ENCODE measurements at regions not wholly inside any gene's neighbourhood (a gene's known extent, or its start where the extent isn't known, plus 50 kb on each side); places are given as distances from the start of the nearest gene placed in this dataset.

DNA sequence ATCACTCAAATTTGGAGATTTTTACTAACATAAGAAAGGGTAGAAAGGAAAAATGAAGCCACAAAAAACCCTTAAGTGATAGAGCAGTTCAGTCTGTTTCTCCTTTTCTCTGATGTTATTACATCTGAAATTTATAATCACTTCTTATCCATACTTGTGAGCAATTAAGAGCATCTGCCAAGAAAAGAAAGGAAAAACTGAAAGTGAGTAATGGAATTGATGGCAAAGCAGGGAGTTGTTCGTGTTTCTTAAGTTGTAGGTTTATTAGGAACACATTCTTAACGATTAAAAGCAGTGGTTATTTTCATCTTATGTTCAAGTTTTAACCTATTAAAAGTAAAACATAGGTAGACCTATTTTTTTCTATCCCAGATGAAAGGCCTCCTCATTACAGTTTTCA is 277.7 kb downstream of the RND3 start:
- TF ChIP-seq POLR2AphosphoS5 (IDR thresholded peaks at IDR 0.05; ENCODE audit: low read depth, low read length): no peak
- TF ChIP-seq ZNF274 (IDR thresholded peaks at IDR 0.05; ENCODE audit: low read depth, low read length): no peak
- TF ChIP-seq TCF7L2 (IDR thresholded peaks at IDR 0.05; ENCODE audit: borderline replicate concordance, extremely low read depth, insufficient read depth, insufficient read length): no peak
- TF ChIP-seq SP1 (IDR thresholded peaks at IDR 0.05; ENCODE audit: low read depth): no peak
- no peak for TF ChIP-seq POLR2A (IDR thresholded peaks at IDR 0.05; ENCODE audit: borderline replicate concordance, extremely low read depth, insufficient read depth, insufficient read length)
- no peak for TF ChIP-seq ZFX (IDR thresholded peaks at IDR 0.05)
- TF ChIP-seq, protein P1, sequence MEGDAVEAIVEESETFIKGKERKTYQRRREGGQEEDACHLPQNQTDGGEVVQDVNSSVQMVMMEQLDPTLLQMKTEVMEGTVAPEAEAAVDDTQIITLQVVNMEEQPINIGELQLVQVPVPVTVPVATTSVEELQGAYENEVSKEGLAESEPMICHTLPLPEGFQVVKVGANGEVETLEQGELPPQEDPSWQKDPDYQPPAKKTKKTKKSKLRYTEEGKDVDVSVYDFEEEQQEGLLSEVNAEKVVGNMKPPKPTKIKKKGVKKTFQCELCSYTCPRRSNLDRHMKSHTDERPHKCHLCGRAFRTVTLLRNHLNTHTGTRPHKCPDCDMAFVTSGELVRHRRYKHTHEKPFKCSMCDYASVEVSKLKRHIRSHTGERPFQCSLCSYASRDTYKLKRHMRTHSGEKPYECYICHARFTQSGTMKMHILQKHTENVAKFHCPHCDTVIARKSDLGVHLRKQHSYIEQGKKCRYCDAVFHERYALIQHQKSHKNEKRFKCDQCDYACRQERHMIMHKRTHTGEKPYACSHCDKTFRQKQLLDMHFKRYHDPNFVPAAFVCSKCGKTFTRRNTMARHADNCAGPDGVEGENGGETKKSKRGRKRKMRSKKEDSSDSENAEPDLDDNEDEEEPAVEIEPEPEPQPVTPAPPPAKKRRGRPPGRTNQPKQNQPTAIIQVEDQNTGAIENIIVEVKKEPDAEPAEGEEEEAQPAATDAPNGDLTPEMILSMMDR (IDR thresholded peaks at IDR 0.05 in 2 of 3, conservative IDR thresholded peaks at IDR 0.05 in 1 of 3; ENCODE audit: borderline replicate concordance in 1 of 3, insufficient read depth in 1 of 3, low read depth in 2 of 3, low read length in 2 of 3): no peak
- TF ChIP-seq, protein P2, sequence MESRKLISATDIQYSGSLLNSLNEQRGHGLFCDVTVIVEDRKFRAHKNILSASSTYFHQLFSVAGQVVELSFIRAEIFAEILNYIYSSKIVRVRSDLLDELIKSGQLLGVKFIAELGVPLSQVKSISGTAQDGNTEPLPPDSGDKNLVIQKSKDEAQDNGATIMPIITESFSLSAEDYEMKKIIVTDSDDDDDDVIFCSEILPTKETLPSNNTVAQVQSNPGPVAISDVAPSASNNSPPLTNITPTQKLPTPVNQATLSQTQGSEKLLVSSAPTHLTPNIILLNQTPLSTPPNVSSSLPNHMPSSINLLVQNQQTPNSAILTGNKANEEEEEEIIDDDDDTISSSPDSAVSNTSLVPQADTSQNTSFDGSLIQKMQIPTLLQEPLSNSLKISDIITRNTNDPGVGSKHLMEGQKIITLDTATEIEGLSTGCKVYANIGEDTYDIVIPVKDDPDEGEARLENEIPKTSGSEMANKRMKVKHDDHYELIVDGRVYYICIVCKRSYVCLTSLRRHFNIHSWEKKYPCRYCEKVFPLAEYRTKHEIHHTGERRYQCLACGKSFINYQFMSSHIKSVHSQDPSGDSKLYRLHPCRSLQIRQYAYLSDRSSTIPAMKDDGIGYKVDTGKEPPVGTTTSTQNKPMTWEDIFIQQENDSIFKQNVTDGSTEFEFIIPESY (IDR thresholded peaks at IDR 0.05; ENCODE audit: extremely low read depth, insufficient replicate concordance, low read length): no peak
- no peak for TF ChIP-seq SRF (IDR thresholded peaks at IDR 0.05; ENCODE audit: low read depth)
- no peak for TF ChIP-seq EZH2 (IDR thresholded peaks at IDR 0.05)
- no peak for TF ChIP-seq YY1 (IDR thresholded peaks at IDR 0.05; ENCODE audit: extremely low read depth, insufficient replicate concordance, low read depth, low read length)
- TF ChIP-seq, protein P3, sequence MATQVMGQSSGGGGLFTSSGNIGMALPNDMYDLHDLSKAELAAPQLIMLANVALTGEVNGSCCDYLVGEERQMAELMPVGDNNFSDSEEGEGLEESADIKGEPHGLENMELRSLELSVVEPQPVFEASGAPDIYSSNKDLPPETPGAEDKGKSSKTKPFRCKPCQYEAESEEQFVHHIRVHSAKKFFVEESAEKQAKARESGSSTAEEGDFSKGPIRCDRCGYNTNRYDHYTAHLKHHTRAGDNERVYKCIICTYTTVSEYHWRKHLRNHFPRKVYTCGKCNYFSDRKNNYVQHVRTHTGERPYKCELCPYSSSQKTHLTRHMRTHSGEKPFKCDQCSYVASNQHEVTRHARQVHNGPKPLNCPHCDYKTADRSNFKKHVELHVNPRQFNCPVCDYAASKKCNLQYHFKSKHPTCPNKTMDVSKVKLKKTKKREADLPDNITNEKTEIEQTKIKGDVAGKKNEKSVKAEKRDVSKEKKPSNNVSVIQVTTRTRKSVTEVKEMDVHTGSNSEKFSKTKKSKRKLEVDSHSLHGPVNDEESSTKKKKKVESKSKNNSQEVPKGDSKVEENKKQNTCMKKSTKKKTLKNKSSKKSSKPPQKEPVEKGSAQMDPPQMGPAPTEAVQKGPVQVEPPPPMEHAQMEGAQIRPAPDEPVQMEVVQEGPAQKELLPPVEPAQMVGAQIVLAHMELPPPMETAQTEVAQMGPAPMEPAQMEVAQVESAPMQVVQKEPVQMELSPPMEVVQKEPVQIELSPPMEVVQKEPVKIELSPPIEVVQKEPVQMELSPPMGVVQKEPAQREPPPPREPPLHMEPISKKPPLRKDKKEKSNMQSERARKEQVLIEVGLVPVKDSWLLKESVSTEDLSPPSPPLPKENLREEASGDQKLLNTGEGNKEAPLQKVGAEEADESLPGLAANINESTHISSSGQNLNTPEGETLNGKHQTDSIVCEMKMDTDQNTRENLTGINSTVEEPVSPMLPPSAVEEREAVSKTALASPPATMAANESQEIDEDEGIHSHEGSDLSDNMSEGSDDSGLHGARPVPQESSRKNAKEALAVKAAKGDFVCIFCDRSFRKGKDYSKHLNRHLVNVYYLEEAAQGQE (IDR thresholded peaks at IDR 0.05; ENCODE audit: low read depth): no peak
- TF ChIP-seq CBX3 (IDR thresholded peaks at IDR 0.05; ENCODE audit: low read depth): no peak
- TF ChIP-seq RAD21 (IDR thresholded peaks at IDR 0.05; ENCODE audit: low read depth): no peak
- TF ChIP-seq, protein P4, sequence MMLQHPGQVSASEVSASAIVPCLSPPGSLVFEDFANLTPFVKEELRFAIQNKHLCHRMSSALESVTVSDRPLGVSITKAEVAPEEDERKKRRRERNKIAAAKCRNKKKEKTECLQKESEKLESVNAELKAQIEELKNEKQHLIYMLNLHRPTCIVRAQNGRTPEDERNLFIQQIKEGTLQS (IDR thresholded peaks at IDR 0.05): no peak
- TF ChIP-seq, protein P5, sequence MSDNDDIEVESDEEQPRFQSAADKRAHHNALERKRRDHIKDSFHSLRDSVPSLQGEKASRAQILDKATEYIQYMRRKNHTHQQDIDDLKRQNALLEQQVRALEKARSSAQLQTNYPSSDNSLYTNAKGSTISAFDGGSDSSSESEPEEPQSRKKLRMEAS (IDR thresholded peaks at IDR 0.05): no peak
- CTCF ChIA-PET: no interaction called here
- Histone ChIP-seq H2AFZ (ENCODE audit: low read depth, low read length, poor library complexity, severe bottlenecking) (no peak overlapping the region), H3K4me2 (ENCODE audit: low read length) (no peak overlapping the region), H3K27ac (ENCODE audit: low read depth, low read length) (no peak overlapping the region), H3K79me2 (ENCODE audit: insufficient read depth, low read length) (no peaks in the 10 kb centered on the region), H3K9me2 (ENCODE audit: insufficient read depth) (no peaks in the 10 kb centered on the region), H3K4me1 (ENCODE audit: control insufficient read depth in 1 of 2, insufficient read depth in 2 of 2, low read length in 2 of 2) (no peaks in the 10 kb centered on the region), H3K9me3 (ENCODE audit: control insufficient read depth in 1 of 2, insufficient read depth in 1 of 2, low read depth in 1 of 2, low read length in 2 of 2) (no peaks in the 10 kb centered on the region), H3K4me3 (replicated peaks in 1 of 2; ENCODE audit: low read depth in 1 of 2, low read length in 2 of 2) (no peak overlapping the region), H3K9ac (ENCODE audit: low read length) (no peak overlapping the region), H3K27me3 (ENCODE audit: insufficient read depth, low read length) (no peaks in the 10 kb centered on the region), H3K36me3 (ENCODE audit: control insufficient read depth in 1 of 2, insufficient read depth in 2 of 2, low read length in 2 of 2) (no peaks in the 10 kb centered on the region), H4K20me1 (ENCODE audit: insufficient read depth) (no peaks in the 10 kb centered on the region)
- POLR2A ChIA-PET: no interaction called here
- RAD21 ChIA-PET (ENCODE audit: low non-redundant PET in 1 of 2, low total read pairs in 2 of 2, uncharacterized antibody in 2 of 2, unreplicated experiment in 2 of 2): no interaction called here
- no TSS peak for BruUV-seq (replicated peaks)
- ATAC-seq (no peak), DNase-seq (ENCODE audit: low read depth, low spot score) (no peak)
- intact Hi-C loops (cut with micrococcal nuclease): no loop called here
